NCI-H524 (cell line): ENCODE measurements at regions not wholly inside any gene's neighbourhood (a gene's known extent, or its start where the extent isn't known, plus 50 kb on each side); places are given as distances from the start of the nearest gene placed in this dataset.

Experiments
- DNase-seq, 2 experiments: peaks; one replicate each; lab custom pipeline; 2025; lab: John Stamatoyannopoulos, UW

DNA sequence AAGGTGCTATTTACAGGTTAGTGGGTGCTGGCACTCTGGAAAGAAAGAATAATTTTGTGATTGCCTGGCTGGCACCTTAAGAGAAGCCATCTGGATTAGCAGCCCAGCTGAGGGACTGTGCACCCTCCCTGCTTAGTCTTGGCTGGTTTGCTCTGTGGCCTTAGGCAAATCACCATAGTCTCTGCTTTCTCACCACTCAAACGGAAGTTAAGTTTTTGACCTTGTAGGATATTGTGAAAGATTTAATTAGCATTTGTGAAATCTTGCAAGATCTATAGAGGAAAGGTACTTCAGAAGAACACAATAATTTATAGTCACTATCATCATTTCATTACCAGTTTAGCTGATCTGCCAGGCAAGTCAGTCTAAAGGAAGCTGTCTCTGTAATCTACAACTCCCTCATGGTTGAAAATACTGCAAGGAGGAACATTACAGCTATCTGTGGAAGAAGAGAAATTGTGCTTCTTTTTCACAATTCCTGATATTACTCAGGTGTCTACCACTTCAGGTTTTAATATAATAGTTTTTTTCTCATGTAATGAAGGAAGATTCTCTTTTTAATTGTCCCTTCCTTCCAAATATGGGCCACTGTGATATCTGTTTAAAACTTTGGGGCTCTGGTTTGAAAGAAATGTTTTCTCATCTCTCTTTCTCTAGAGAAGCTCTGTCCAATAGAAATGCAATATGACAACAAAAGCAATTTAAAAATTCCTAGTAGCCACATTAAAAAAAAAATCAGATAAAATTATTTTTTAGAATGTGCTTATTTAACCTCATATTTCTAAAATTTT lies 219.6 kb downstream of the PTEN start:
- DNase-seq = no peak

GRCh38 chr10:88083597-88083989 lies 220.2 kb downstream of the PTEN start:
- DNase-seq = no peak

- DNase-seq = no peak
Observed at GRCh38 chr10:88086187-88086960, 222.9 kb downstream of the PTEN start.

DNA sequence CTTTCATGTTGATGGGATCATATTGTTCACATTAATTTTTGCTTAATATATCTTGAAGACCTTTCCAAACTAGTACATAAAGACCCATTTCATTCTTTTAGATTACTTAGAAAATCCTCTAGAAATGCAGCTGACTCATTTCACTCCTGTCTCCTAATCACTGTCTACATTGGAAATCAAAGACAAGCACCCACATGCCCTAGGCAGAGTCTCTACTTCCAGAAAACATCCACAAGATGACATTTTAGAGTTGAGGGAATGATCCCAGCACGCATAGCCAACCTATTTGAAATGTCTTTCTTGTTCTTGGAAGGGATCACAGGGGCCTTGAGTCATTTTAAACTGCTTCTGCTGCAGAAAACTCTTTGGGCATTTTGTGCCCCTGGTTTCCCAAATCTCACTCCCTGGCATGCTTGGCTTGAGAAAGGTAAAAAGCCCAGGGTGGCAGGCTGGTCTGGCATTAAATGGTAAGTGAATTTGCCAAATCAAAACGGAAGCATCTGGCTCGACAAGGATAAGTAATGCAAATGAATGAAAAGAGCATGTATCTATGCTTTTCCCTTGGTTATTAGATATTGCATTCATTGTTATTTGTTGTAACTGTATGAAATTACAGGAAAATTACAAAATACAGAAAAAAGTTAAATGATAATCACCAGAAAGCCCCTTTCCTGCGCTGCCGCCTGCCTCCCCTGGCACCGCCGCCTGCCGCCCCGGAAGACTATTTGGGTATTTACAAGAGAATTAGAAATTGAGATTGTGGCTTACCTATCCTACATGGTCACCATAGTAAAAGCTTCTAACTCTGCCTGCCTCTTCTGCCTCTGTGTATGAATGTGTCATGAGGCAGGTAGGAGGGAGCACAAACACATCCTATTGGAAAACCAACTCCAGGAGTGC lies 225.3 kb downstream of the PTEN start:
- DNase-seq = no peak

- no peak for DNase-seq
Observed at GRCh38 chr10:88089498-88089897, 226.1 kb downstream of the PTEN start.

DNA sequence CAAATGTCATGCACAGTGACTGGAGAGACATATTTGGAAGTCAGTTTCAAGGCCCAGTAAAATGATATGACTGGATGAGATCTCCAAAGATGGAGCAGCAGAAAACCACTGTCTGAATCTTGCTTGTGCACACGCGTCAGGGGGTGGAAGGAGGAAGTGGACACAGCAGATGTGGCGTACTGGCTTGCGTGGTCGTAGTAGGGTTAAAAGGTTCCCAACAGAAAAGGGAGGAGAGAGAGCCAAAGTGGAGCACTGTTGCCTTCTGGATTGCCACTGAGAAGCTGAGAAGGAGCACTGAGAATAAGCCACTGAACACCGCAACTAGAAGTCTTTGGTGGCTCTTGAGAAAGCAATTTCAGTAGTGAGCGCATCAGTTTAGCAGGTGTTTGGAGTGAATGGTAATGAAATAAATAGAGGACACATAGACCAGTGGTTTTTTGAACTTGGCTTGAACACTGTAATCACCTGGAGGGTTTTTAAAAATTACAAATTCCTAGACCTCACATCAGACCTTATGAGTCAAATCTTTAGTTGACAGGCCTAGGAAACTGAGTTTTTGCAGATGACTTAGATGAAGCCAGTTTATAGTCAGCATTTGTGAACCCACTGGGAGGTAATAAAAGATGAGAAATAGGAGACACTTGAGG lies 227.3 kb downstream of the PTEN start:
- no peak for DNase-seq

DNA sequence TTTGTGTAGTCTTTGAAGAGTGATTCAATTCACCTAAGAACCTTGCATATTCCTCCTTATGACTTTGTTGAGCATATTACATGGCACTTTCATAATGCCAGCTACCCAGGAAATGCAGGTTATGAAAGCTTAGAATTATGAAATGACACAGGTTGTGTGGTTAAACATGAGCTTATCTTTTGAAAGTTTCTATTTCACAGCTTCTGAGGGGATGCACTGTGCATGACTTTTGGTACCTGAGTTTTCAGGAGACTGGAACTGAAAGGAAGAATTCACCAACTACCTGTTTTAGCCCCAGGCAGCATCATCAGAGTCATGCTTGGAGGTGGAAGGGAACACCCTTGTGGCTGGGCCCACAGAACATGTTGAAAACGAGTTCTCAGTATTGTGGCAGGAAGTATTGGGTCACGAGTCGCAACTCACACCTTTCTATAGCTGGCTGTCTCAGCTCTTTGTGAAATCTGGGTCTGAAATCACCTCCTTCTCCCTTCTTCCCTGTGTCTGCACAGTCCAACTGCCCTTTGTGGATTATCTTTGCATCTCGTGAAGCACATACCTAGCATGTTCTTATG lies 228.2 kb downstream of the PTEN start:
- DNase-seq = no peak

DNA sequence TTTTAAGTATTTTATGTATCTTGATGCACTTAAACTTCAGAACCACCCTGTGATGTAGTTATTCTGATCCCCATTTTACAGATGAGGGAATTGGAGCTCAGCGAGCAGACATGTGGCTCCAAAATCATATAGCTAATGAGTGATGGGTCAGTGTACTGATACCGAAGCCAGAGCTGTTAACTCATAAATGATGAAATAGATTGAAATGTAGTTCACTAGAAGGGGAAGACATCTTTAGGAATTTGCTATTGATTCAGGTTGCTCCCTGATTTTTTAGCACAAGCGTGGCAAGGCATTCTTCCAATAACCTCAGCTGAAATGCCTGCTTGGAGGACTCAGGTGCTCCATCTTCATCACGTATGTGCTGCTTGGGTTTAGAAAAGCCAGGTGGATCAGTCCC lies 228.8 kb downstream of the PTEN start:
- DNase-seq = no peak

DNA sequence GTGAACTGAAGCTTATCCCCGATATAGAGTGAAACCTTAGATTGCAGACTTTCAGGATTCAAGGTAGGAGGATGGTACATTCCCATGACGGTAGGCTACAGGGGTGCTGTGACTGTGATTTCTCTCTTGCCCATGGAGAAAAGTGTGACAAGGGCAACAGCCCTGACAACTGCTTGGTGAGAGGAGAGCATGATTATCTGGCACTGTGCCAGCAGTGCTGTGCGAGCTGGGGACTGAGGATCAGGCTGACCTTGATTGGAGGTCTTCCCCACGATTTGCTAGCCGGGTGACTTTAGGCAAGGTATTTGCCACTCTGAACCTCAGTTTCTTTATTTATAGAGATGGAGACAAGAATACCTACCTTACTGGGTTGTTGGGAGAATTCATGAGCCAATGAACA lies 229.5 kb downstream of the PTEN start:
- DNase-seq = no peak

GRCh38 chr10:88094795-88095194 lies 231.4 kb downstream of the PTEN start:
- no peak for DNase-seq

DNA sequence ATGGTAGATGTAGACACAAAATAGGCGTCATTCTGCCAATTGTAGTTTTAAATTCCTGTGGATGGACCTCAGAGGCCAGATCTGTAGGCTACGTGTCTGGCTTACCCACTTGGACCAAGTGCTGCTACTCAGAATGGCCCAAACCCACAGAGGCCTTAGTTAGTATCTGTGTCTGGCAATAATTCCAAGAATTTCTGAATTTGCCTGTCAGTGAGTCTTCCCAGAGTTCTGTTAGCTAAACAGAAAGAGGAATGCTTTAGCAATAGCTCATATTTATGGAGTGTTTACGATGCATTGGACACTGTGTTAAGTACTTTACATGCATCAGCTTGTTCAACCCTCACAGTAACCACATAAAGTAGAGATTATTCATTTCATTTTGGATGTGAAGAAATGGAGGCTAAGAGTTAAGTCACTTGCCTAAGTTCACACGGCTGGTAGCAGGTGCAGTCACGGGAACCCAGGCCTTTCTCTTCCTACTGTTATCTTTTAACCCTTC lies 231.8 kb downstream of the PTEN start:
- no peak for DNase-seq

DNA sequence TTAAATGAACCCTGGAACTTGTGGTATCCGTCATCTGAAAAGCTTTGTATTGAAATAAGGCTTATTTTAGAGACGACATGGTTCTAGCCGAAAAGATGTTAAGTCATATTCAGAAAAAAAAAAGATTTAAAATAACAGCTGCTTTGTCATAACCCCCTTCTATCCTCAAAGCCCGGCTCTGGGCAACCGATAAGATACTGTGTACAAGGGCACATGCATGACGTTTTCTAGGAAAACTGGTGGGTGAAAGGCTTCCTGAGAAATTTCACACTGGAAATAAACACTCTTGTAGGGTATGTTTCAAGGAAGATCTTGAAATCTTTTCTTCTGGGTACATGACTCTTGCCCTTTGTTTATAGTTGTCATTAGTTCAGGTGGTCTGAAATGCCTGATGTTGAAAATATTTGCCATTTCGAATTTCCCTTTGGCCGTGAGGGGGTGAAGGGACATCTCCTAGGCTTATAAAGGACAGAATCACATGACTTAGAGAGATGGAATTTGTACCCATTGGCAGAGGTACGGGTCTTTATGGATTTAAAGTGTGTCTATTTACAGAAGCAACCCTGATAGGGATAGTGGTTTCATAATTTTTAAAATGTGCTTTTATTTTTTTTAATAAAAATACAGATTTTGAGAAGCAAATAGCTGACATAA lies 232.5 kb downstream of the PTEN start:
- no peak for DNase-seq

DNA sequence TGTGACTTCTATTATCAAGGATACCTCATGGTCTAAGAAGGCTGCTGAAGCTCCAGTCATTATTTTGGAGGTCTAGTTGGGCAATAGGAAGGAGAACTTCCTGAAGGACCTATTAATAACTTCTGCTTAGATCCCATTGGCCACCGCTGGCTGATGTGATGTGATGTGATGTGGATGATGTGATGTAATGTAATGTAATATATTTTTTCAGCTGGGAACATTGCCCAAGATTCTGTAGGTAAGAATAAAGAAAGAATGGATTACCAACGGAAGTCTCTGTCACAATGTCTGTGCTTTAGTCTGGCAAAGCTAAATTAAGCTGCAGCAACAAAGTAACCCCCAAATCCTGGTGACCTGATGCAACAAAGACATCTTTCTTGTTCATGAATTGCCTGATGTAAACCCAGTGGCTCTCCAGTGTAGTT lies 233.7 kb downstream of the PTEN start:
- no peak for DNase-seq

DNA sequence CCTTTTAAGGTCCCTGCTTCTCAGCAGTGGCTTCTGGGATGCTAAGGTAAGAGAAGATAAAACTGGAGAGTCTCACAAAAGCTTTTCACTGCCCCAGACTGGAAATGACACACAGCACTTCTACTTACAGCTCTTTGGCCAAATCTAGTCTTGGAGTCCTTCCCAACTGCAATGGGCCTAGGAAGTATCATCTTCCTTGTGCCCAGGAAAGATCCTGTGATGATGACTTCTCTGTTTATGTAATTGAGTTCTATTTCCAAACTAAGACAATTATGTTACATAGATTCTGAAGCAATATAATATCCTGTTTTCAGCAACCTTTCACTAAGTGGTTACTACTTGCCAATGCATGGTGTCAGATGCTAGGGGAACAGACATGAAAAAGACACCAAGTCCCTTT lies 234.1 kb downstream of the PTEN start:
- no peak for DNase-seq

DNA sequence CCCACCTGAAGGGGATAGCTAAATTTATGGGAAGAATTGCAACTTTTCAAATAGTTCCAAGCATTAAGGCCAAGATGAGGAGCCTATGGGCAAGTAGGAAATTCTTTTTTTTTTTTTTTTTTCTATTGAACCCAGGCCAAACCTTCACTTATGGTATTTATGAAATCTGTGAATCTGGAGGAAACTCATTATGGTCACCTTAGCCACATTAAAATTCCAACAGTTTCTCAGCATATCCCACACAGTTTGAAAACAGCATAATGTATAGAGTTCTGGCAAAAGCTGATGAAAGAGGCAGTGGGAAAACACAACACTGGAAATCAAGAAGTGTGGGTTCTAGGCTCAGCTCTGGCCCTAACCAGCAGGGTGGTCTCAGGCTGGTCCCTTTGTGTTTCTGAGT lies 236.9 kb downstream of the PTEN start:
- no peak for DNase-seq

GRCh38 chr10:88101666-88102065 lies 238.2 kb downstream of the PTEN start:
- DNase-seq = no peak

GRCh38 chr10:88103576-88103975 lies 240.2 kb downstream of the PTEN start:
- DNase-seq = no peak

- DNase-seq = no peak
Observed at GRCh38 chr10:88104223-88104622, 240.8 kb downstream of the PTEN start.

DNA sequence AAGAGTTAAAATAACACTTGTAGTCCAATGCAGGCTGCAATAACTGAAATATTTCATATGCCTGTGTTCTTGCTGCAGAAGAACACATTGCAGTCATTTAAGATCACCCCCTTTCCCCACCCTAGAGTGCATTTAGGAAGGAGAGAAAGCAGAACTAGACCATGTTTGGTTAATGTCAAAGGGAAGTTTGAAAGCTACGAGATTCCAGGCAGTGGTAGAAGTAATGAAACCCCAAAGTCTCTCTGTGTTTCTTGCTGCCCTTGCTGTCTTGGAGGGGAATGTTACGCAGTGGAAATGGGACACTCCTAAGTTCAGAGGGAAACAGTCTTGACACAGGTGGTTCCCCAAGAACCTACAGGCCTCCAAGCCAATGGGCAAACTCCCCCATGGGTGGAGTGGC lies 242.9 kb downstream of the PTEN start:
- DNase-seq = no peak

DNA sequence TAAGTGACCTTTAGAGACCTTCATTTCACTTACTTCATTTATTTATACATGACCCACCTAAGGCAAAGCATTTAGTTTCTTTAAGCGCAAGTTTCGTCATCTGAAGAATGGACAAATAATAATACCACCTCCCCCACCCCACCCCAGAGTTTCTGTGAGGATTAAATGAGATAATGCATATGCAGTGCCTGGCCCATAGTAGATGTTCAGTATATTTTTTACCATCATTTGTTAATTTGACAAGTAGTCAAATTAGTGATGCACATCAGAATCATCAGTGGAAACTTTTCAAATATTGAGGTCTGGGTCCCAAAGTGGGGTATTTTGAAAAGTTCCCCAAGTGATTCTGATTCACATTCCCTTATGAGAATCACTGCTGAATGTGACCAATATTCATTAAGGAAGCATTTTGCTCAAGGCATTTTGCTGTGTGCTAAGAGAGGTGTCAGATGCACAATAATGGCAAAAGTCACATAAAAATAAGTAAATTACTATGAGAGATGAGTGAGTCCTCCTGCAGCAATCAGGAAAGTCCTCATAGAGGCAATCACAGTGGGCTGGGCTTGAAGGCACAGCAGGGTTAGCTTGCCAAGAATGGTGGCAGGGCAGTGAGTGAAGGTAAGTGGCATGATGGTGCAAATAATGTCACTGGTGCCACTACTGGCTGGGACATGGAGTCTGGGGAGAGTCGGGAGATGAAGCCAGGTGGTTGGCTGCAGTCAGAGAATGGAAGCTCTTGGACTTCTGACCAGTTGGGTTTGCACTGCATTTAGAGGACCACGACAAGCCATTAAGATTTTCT lies 244.1 kb downstream of the PTEN start:
- DNase-seq = no peak
